ENCODE measurements at regions not wholly inside any gene's neighbourhood (a gene's known extent, or its start where the extent isn't known, plus 50 kb on each side); places are given as distances from the start of the nearest gene placed in this dataset.

DNA sequence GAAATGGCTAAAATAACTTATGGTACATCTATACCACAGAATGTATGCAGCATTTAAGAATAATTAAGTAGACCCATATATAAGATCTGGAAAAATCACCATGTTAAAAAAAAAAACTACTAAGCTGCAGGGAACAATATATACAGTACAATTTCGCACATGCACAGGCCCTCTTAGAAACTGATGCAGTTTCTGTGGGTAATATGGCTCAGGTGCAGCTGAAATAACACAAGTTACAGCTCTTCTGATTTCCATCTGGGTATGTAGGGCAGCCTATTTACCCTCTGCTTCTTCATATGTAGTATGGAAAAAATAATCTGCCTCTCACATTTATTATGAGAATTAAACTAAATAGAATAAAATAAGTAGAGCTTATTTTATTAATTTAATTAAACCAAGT is 82.9 kb downstream of the YIPF5 start:
- Histone ChIP-seq H3K79me2 (ENCODE audit: low read length) (no peaks in the 10 kb centered on the region), H3K4me2 (ENCODE audit: low read length) (no peak overlapping the region), H3K9me3 (ENCODE audit: insufficient read depth, low read length) (no peaks in the 10 kb centered on the region), H3K4me1 (ENCODE audit: low read length) (no peaks in the 10 kb centered on the region), H4K20me1 (ENCODE audit: insufficient read depth, low read length) (no peaks in the 10 kb centered on the region), H2AFZ (ENCODE audit: low read depth, low read length) (no peak overlapping the region), H3K4me3 (ENCODE audit: low read length) (no peak overlapping the region), H3K27me3 (ENCODE audit: low read depth, low read length) (no peaks in the 10 kb centered on the region), H3K36me3 (replicated peaks; ENCODE audit: low read depth, low read length) (no peaks in the 10 kb centered on the region), H3K27ac (ENCODE audit: low read length) (no peak overlapping the region), H3K9ac (ENCODE audit: low read length) (no peak overlapping the region)
- TF ChIP-seq EZH2phosphoT487 (IDR thresholded peaks at IDR 0.05; ENCODE audit: low read depth) = no peak
- TF ChIP-seq, protein P1, sequence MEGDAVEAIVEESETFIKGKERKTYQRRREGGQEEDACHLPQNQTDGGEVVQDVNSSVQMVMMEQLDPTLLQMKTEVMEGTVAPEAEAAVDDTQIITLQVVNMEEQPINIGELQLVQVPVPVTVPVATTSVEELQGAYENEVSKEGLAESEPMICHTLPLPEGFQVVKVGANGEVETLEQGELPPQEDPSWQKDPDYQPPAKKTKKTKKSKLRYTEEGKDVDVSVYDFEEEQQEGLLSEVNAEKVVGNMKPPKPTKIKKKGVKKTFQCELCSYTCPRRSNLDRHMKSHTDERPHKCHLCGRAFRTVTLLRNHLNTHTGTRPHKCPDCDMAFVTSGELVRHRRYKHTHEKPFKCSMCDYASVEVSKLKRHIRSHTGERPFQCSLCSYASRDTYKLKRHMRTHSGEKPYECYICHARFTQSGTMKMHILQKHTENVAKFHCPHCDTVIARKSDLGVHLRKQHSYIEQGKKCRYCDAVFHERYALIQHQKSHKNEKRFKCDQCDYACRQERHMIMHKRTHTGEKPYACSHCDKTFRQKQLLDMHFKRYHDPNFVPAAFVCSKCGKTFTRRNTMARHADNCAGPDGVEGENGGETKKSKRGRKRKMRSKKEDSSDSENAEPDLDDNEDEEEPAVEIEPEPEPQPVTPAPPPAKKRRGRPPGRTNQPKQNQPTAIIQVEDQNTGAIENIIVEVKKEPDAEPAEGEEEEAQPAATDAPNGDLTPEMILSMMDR (IDR thresholded peaks at IDR 0.05; ENCODE audit: low read depth, low read length) = no peak

DNA sequence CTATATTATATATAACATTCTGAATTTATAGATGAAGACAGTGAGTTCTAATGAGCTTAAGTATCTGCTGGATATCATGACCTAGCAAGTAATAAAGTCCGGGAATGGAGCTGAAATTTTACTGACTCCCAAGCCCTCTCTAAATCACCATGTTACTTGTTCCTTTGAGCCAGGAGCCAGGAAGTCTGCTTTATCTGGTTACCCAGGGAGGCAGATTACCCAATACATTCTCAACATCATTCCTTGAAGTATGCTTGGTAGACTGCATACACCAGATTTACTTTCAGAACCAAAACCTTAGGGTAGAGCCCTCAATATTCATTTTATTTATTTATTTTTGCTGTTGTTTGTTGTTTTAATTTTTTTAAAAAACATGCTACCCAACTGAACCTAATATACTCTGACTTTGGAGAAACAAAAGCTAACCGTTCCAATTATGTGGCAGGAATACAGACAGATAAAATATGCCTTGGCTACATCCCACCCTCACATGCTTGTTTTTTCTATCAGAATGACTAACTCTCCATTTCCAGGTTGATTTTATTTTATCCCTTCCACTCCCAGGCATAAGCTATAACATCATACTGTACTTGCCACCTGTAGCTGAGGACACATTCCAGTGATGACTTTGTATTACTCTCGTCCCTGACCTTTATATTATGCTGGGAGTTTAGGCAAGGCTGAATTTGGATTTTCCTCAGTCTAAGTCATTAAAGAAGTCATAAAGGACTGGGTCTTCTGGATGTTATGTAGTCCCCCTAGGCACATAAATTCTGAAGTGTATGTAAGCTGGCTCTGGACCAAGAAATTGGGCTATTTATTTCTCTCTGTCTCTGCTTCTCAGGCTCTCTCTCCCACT is 82.0 kb downstream of the YIPF5 start:
- no peak overlapping the region for H3K27ac ChIP-seq (ENCODE audit: low read length)
- TF ChIP-seq, protein P1 (IDR thresholded peaks at IDR 0.05; ENCODE audit: low read depth, low read length) = no peak
- TF ChIP-seq EZH2phosphoT487 (IDR thresholded peaks at IDR 0.05; ENCODE audit: low read depth) = no peak
- no peaks in the 10 kb centered on the region for H4K20me1 ChIP-seq (ENCODE audit: insufficient read depth, low read length)
- no peak overlapping the region for H3K4me2 ChIP-seq (ENCODE audit: low read length)
- no peak overlapping the region for H3K9ac ChIP-seq (ENCODE audit: low read length)
- H3K36me3 ChIP-seq (replicated peaks; ENCODE audit: low read depth, low read length) = no peaks in the 10 kb centered on the region
- no peaks in the 10 kb centered on the region for H3K79me2 ChIP-seq (ENCODE audit: low read length)
- no peak overlapping the region for H2AFZ ChIP-seq (ENCODE audit: low read depth, low read length)
- H3K27me3 ChIP-seq (ENCODE audit: low read depth, low read length) = no peaks in the 10 kb centered on the region
- no peak overlapping the region for H3K4me3 ChIP-seq (ENCODE audit: low read length)
- no peaks in the 10 kb centered on the region for H3K9me3 ChIP-seq (ENCODE audit: insufficient read depth, low read length)
- H3K4me1 ChIP-seq (ENCODE audit: low read length) = no peaks in the 10 kb centered on the region

DNA sequence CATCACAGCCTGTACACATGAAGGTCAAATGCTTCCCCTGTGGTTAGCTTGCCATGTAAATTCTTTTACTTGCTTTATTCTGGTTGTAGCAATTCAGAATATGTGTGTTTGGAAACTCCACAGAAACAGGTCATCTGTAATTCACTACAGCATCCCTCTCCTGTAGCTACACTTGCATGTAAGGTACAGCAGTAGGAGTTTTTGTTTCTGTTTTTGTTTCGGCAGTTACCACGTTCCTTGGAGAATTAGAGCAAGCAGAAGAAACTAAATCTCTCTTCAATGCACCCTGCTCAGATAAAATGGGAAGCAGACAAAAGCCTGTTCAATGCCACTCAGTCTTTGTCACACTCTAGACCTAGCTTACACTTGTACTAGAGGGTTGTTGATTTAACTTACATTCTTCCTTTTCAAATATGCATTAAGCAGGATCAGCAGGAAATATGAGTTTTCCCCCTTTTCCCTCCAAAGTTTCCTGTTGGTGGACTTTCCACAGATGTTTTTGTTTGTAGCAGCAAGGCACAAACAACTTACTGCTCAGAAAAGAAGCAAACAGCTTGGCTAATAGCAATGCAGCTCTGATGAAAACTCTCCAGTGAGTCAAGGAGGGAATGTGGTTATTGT is 80.9 kb downstream of the YIPF5 start:
- H3K27ac ChIP-seq (ENCODE audit: low read length) = no peak overlapping the region
- H2AFZ ChIP-seq (ENCODE audit: low read depth, low read length) = no peak overlapping the region
- H4K20me1 ChIP-seq (ENCODE audit: insufficient read depth, low read length) = no peaks in the 10 kb centered on the region
- TF ChIP-seq, protein P1 (IDR thresholded peaks at IDR 0.05; ENCODE audit: low read depth, low read length) = no peak
- TF ChIP-seq EZH2phosphoT487 (IDR thresholded peaks at IDR 0.05; ENCODE audit: low read depth) = no peak
- no peaks in the 10 kb centered on the region for H3K27me3 ChIP-seq (ENCODE audit: low read depth, low read length)
- no peak overlapping the region for H3K9ac ChIP-seq (ENCODE audit: low read length)
- no peaks in the 10 kb centered on the region for H3K9me3 ChIP-seq (ENCODE audit: insufficient read depth, low read length)
- H3K36me3 ChIP-seq (replicated peaks; ENCODE audit: low read depth, low read length) = no peaks in the 10 kb centered on the region
- H3K4me2 ChIP-seq (ENCODE audit: low read length) = peak overlapping the region; percentile 30; the same call in 1 of the 2 replicates
- H3K4me3 ChIP-seq (ENCODE audit: low read length) = 0 out of 2 replicates have a peak overlapping the region, but pooled peaks have one; percentile 26
- H3K79me2 ChIP-seq (ENCODE audit: low read length) = no peaks in the 10 kb centered on the region
- H3K4me1 ChIP-seq (ENCODE audit: low read length) = no peaks in the 10 kb centered on the region

DNA sequence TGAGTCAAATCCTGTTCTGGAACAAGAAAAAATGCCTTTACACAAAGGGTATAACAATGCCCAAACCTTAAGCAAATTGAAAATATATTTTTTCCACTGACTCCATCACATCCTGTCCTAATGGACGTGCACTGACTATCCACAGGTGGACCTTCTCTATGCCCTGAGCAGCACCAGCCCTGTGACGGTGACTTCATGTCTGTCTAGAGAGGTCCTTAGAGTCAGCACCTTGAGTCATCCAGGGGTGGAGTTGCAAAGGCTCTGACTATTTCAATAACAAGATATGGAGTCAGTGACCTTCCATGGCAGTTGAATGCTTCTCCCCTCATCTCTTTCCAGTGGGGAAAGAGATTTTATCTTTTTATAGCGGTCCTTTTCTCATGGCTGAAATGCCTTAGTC is 78.0 kb downstream of the YIPF5 start:
- no peak for TF ChIP-seq EZH2phosphoT487 (IDR thresholded peaks at IDR 0.05; ENCODE audit: low read depth)
- TF ChIP-seq, protein P1 (IDR thresholded peaks at IDR 0.05; ENCODE audit: low read depth, low read length) = no peak

More for the DNA sequence above, 78.0 kb downstream of the YIPF5 start:
- no peaks in the 10 kb centered on the region for H3K27me3 ChIP-seq (ENCODE audit: low read depth, low read length)
- H3K4me1 ChIP-seq (ENCODE audit: low read length) = no peaks in the 10 kb centered on the region
- H3K9me3 ChIP-seq (ENCODE audit: insufficient read depth, low read length) = no peaks in the 10 kb centered on the region
- H3K9ac ChIP-seq (ENCODE audit: low read length) = no peak overlapping the region
- no peak overlapping the region for H3K4me3 ChIP-seq (ENCODE audit: low read length)
- no peak overlapping the region for H2AFZ ChIP-seq (ENCODE audit: low read depth, low read length)
- no peaks in the 10 kb centered on the region for H4K20me1 ChIP-seq (ENCODE audit: insufficient read depth, low read length)
- H3K4me2 ChIP-seq (ENCODE audit: low read length) = no peak overlapping the region
- H3K79me2 ChIP-seq (ENCODE audit: low read length) = no peaks in the 10 kb centered on the region
- no peaks in the 10 kb centered on the region for H3K36me3 ChIP-seq (replicated peaks; ENCODE audit: low read depth, low read length)
- no peak overlapping the region for H3K27ac ChIP-seq (ENCODE audit: low read length)
